GM12878 (cell line): ENCODE measurements at regions not wholly inside any gene's neighbourhood (a gene's known extent, or its start where the extent isn't known, plus 50 kb on each side); places are given as distances from the start of the nearest gene placed in this dataset.

Source experiments
- CTCF ChIP-seq, 3 experiments: IDR thresholded peaks in 2 of 3; conservative IDR thresholded peaks in 1 of 3; 2 replicates each; pipeline ENCODE4 v1.5.1; 2011; ENCODE audit warnings: low read depth in 3 of 3, low read length in 3 of 3, mild to moderate bottlenecking in 3 of 3, control low read depth in 2 of 3, moderate library complexity in 2 of 3, inconsistent platforms in 1 of 3, mixed read lengths in 1 of 3; ENCODE audit not compliant: control insufficient read depth in 2 of 3, insufficient read depth in 1 of 3; ENCODE audit errors: extremely low read depth in 1 of 3
- ELK1 ChIP-seq: IDR thresholded peaks from 2 replicates; pipeline ENCODE4 v1.6.1; 2012; ENCODE audit warnings: low read depth, low read length, improper control_type of control experiment
- RAD21 ChIP-seq: IDR thresholded peaks from 2 replicates; pipeline ENCODE4 v1.6.1; 2011; ENCODE audit warnings: mild to moderate bottlenecking, low read depth, low read length, moderate library complexity; ENCODE audit not compliant: insufficient read depth
- YY1 ChIP-seq: IDR thresholded peaks from 2 replicates; pipeline ENCODE4 v1.6.1; 2011; ENCODE audit warnings: low read depth, mild to moderate bottlenecking, low read length
- ZNF274 ChIP-seq: IDR thresholded peaks from one replicate; pipeline ENCODE4 v1.8.0; 2011; ENCODE audit not compliant: insufficient read length, insufficient read depth

- TF ChIP-seq ZNF274 (no peak), RAD21 (no peak), YY1 (no peak), ELK1 (no peak), CTCF (IDR thresholded peaks at IDR 0.05 in 2 of 3, conservative IDR thresholded peaks at IDR 0.05 in 1 of 3; ENCODE audit: control insufficient read depth in 2 of 3, extremely low read depth in 1 of 3, insufficient read depth in 1 of 3, low read depth in 3 of 3, low read length in 3 of 3) (no peak)
Observed at GRCh38 chr6:113449051-113449450, 408.1 kb upstream of the MARCKS start.
